Stimulated activated CD4-positive, alpha-beta T cell treated with anti-CD3 and anti-CD28 coated beads, Interleukin-2, amount 100 ng/mL, for 48 hours (primary cell): ENCODE measurements at regions not wholly inside any gene's neighbourhood (a gene's known extent, or its start where the extent isn't known, plus 50 kb on each side); places are given as distances from the start of the nearest gene placed in this dataset.
"Not testable (repeated sequence)": the region's sequence is repeated elsewhere in the genome, so short reads cannot be mapped to it uniquely, and the experiment has no call there.

Experiments
- DNase-seq, 2 donors: peaks; one replicate each; pipeline ENCODE4 v3.0.0-alpha.2; 2020

DNA sequence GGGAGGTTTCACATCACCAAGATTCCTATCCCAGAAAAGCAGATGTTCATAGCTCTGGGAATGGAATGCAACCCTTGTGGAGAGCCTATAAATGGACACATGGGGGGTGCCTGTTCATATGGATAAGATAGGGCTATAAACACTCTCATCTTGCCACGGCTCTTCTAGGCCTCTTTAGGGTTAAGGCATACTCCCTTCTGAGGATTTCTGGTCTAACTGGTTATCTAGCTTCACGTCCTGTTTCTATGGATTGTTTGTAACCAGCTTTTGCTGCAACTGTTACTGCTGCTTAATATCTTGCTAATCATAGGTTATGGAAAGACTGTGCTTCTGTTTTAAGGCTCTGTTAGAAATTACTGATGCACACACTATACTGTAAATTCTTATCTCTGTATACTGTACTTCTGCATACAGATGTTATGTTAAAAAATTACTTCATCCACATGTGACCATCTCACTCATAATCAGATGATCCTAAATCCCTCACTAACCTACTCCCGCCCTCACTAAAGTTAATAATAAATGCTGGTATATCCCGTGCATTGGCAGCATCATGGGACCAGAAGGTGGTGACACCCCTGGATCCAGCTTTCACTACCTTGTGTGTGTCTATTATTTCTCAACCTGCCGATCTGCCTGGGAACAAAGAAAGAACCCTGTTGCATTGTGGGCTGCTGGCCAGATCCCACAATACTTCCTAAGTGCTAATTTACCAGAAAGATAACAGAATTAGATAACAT lies 68.7 kb downstream of the PRKAB2 start:
- DNase-seq, result not testable (repeated sequence)

DNA sequence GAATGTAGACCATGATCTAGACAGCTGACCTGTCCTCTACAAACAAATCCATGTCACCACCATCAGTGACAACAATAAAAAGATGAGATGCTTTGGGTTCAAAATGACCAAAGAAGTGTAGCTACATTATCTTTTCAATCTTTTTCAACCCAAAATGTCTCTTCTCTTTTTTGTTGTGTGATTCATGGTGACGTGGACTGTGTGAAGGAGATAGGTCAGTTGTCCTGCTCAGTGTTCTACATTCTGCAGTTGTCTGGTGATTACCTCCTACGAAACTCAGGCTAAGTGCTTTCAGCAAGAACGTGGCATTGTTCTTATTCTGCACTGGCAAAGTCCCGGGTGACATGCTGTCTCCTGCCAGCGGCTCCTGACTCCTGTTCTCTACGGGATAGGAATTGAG lies 73.1 kb downstream of the PRKAB2 start:
- DNase-seq, result no peak

DNA sequence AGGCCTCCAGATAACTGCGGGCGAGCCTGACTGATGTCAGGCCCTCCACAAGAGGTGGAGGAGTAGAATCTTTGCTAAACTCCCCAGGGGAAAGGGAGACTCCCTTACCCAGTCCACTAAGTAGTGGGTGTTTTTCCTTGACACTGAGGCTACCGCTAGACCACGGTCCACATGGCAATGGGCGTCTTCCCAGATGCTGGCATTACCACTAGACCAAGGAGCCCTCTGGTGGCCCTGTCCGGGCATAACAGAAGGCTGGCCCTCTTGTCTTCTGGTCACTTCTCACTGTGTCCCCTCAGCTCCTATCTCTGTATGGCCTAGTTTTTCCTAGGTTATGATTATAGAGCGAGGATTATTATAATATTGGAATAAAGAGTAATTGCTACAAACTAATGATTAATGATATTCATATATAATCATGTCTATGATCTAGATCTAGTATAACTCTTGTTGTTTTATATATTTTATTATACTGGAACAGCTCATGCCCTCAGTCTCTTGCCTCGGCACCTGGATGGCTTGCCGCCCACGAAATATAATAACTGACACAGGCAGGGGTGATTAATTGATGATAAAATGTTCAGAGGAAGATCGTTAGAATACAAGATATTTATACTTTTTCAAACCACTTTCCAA lies 73.8 kb downstream of the PRKAB2 start:
- not testable (repeated sequence) for DNase-seq

DNA sequence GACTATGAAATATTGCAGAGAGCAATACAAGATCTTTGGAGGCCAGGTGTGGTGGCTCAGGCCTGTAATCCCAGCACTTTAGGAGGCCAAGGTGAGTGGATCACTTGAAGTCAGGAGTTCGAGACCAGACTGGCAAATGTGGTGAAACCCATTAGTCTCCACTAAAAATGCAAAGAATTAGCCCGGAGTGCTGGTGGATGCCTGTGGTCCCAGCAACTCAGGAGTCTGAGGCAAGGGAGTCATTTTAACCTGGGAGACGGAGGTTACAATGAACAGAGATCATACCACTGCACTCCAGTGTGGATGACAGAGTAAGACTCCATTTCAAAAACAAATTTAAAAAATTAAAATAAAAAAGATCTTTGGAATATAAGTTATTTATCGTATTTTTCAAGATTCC lies 76.6 kb downstream of the PRKAB2 start:
- DNase-seq, result no peak

DNA sequence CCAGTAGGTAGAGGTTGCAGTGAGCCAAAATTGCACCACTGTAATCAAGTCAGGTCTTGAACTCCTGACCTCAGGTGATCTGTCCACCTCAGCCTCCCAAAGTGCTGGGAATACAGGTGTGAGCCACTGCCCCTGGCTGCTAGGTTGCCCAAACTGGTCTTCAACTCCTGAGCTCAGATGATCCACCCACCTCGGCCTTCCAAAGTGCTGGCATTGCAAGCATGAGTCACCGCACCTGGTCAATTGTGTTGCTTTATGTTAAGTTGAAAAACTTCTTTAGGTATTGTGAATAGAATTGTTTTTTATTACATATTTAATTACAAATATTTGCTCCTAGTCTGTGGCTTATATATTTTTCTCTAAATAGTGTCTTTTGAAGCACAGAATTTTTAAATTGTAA lies 80.5 kb downstream of the PRKAB2 start:
- DNase-seq, result no peak

DNA sequence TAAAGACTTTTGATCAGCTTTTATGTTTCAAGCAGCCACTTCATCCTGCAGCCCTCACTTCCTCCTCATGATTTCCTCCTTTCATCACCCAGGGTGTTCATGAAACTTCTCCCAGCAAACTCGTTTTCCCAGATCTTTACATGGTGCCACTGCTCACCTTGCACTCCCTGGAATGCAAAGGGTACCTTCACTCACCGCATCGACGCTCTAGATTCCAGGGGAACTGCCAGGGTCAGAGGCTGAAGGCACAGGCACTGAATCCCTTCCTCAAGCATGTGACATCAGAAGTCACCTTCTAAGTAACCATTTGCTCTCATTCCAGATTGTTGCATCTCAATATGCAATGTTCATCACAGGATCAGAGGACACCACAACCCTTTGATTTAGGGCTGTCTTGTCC lies 82.8 kb downstream of the PRKAB2 start:
- no peak for DNase-seq

DNA sequence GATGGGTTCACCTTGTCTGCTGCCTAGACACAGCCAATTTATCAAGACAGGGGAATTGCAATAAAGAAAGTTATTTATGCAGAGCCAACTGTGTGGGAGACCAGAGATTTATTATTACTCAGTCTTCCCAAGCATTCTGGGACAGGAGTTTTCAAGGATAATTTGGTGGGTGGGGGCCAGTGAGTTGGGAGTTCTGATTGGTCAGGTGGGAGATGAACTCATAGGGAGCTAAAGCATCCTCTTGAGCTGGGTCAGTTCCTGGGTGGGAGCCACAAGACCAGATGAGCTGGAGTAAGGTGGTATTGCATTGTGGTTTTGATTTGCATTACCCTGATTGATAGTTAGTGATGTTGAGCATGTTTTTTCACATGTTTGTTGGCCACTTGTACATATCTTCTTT lies 86.1 kb downstream of the PRKAB2 start:
- no peak for DNase-seq

DNA sequence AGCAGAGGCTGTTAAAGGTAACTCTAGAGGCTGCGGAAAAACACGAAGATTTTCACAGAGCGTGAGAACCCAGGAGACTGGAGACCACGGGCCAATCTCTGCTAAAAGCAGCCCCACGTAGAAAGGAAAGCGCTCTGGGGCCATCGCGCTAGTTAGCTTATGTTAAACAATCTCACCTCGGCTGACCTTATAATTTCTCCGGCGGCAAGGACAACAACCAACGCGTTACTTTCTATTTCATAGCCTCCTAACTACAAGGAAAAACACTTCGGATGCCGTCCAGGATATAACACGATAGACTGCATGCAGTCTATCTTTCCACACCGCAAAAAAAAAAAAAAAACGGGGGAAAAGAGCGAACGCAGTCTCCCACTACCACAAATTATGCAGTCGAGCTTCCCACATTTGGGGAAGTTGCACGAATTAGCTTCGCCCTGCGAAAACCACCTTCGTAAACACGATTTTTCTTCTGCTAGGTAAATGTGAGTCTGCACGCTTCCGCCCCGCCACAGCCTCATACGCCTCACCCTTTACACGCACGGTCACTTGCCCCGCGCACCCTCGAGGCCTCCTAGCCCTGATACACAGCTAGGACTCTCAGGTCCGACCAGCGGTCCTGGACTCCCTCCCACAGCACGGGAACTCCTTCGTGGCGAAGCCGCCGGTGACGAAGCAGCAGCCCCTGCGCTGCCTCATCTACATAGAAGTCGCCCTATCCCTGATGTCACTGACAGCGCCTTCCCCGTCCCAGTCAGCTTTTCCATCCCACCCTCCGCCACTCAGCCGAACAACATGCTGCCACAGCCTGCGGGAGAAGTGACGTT lies 87.8 kb downstream of the PRKAB2 start:
- peak; percentile 72 to 76 for DNase-seq

DNA sequence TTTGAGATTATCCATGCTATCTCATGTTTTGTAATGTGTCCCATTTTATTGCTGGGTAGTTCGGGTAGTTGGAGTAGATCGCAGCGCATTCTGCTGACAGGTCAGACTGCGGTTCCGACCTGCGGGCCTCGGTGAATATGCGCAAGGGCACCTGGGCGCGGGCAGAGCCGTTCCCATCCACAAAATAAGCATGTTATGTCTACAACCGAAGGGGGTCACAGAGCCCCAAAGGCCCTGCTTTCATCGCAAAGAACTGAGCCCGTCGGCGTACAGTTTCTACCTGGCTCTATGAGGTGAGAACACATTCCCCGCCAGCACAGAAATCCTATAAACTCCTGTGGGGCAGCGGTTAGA lies 88.4 kb downstream of the PRKAB2 start:
- DNase-seq, result no peak

DNA sequence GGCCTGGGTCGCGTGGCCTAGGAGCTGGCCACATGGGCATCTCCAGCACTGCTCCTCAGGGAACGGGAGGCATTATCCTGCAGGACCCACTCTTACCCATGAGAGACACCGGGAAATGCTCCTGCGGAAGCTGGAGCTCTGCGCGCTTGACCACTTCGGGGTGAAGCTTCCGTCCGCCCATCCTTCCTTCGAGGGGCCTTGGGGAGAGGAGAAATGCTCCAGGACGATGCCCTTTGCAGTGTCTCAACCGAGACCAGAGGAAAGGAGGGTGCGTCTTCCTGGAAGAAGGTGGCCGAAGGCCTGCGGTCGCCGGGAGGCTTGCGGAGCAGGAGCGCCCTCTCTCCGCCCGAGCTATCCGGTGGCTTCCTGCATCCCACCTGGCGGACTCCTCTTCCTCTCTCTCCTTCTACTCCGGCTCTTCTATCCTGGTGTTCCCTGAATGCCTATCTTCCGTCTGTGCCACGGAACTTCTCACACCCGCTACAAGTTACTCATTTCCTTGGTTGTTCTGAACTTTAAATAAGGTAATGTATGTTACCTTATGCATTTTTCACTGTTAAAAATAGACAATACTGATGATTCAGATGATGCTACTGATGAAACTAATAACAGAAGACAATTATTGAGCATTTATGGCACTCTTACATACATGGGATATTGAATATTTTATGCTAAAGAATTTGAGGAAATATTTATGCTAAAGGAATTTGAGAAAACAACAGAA lies 91.4 kb downstream of the PRKAB2 start:
- no peak for DNase-seq

DNA sequence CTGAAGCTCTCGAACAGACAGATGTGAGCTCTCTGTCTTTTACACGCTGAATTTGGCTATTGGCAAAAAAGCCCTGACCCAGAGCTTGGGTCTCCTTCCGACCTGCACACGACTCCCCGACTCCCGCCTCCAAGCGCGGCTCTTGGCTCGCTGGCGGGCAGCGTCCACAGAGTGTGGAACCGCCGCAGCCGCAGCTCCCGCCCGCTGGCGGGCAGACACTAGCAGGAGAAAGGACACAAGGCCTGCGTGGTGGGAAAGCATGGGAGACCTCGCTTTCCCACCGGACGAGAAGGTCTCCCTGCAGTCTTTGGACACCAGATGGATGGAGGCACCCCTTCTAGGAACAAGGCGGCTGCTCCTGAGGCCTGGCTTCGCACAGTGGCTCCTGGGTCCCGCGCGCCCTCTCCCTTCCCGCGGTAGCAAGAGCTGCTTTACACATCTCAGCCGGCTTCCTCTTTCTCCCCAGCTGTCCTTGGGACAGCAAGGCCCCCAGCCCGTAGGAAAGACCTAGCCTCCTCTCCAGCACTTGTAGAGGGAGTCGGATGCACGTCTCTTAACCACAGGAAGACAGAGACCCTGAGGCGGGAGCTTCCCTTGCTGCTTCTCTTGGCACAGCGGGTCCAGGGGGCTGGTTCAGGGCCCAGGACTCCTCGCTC lies 92.1 kb downstream of the PRKAB2 start:
- no peak for DNase-seq

DNA sequence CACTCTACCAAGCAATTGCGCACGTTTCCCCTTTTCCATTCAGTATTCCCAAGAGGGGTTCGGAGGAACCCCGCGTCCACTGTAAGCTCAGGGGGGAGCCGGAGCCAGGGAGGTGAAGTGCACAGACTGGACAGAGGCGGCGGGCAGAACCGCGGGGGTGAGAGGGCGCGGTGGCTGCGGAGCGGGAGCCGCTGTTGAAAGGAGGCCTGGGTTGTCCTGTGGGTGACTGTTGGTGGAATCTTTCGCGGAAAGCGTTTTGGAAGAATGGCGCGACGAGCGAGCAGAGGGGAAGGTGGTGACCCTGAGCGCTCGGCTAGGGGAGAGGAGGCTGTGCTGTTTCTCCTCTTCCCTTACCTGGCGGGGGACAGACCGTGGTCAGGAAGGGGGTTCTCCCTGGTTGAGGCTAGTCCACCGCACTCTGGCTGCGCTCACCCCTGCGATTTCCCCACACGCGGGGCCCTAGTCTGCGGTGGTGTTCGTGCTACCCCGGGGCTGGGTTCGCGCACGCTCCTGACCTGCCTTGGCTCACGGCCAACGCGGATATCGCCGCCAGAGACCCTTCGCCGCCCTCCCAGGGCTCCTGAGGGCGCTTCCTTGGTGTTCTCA lies 92.8 kb downstream of the PRKAB2 start:
- no peak for DNase-seq

DNA sequence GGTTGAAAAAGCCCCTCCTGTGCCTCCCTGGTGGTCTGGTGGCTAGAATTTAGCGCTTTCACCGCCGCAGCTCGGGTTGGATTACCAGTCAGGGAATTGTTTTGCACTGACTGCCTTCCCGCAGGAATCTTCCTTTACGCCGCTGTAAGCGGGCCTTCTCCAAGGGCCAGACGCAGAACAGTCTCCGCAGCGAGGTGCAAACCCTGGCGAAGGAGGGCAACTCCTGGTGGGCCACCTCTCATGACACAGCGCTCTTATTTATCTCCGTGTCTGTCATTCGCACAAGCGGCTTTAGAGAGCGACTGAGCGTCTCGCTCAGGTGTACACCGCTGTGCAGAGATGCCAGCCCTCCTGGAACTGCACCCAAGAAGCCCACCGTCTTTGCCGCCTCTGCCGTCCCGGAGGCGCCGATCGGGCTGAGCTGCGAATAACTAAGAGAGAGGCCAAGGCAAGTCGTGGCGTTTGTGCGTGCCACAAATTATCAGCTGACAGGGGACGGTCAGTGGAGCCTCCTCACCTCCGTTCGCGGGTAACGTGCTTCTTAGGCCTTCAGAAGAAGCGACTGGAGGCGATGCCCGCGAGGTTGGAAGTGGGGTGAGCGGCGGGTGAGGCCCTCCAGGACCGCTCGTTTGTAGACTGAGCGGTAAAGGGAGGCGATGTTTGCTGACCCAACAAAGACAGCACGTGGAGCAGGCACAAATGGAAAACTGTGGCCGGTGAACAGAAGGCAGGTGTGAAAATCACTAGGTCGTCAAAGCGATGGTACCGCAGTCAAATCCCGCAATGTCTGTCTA lies 93.5 kb downstream of the PRKAB2 start:
- no peak for DNase-seq

DNA sequence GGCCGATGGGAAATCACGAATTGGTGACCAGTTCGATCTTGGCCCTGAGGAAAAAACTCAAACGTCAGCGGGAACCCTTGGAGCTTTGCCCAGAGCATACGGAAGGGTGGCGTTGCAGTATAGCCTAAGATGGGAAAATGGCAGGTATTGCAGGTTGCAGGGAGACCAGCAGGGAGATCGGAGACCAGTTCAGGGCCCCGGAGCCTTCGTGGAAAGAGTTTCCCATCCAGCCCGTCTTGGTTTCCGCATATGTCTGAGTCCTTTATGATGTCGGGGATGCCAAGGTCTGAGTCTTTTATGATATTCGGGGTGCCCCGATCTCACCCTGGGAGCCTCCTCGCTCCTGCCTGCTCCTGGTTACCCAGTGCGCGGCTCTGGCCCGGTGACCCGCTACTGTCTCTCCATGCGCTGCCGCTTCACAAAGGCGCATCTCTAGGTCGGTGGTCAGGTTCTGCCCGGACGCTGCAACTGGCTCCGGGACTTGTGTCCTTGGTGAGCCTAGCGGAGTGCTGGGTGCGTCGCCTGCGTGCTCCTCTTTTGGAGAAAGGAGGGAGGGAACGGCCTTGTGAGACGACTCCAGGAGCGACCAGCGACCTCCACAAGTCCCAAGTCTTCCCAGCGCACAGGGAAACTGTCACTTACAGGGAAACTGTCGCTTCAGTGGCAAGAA lies 94.2 kb downstream of the PRKAB2 start:
- DNase-seq, result no peak

DNA sequence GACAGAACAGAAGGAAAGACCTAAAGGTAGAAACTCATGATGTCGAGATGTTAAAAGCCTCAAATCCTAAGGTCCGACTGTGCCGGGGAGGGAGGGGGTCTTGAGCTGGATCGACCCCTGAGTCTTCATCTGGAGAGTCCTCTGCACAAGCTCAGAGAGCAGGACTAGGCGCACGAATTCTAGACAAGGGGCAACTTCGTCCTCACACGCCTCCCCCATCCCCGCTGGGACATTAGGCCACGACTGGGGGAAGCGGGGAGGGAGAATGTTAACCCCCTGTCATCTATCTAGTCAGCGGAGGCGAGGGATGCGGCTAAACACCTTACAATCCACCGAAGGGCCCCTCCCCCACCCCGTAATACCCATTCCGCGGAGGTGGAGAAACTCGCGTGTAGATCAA lies 94.7 kb downstream of the PRKAB2 start:
- DNase-seq, result no peak

DNA sequence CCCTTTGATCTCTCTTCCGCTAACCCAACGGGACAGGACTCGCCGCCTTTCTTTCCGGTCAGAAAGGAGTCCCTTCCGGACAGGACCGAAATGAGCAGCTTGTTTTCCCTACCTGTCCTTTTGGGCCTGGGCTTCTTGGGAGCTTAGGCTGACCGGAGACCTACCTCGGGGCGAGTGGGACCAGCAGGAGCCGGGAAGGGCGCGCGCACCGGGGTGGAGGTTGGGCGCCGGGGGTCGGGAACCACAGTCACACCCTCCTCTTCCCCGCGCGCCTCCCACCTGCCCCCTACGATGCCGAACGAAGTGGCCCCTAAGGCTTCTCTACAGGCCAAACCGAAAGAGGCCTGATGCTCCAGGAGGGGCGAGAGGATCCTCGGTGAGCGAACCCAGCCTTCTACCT lies 95.2 kb downstream of the PRKAB2 start:
- no peak for DNase-seq

DNA sequence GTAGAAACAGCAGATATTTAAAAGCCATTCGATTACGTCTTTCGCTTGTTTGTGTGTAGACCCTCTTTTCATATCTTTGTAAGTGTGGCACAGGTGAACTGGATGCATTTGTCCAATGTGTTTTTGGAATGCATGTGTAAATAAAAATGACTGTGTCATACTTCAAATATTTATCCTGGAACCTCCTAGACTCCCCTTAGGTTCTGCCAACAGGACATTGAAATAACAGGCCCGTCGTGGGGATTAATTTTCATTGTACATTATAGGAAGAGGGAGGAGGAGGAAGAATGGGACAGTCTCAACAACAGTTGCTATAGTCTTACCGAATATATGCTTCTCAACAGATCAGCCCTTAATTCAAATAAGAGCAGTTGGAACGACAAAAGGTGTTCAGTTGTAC lies 95.8 kb downstream of the PRKAB2 start:
- no peak for DNase-seq

DNA sequence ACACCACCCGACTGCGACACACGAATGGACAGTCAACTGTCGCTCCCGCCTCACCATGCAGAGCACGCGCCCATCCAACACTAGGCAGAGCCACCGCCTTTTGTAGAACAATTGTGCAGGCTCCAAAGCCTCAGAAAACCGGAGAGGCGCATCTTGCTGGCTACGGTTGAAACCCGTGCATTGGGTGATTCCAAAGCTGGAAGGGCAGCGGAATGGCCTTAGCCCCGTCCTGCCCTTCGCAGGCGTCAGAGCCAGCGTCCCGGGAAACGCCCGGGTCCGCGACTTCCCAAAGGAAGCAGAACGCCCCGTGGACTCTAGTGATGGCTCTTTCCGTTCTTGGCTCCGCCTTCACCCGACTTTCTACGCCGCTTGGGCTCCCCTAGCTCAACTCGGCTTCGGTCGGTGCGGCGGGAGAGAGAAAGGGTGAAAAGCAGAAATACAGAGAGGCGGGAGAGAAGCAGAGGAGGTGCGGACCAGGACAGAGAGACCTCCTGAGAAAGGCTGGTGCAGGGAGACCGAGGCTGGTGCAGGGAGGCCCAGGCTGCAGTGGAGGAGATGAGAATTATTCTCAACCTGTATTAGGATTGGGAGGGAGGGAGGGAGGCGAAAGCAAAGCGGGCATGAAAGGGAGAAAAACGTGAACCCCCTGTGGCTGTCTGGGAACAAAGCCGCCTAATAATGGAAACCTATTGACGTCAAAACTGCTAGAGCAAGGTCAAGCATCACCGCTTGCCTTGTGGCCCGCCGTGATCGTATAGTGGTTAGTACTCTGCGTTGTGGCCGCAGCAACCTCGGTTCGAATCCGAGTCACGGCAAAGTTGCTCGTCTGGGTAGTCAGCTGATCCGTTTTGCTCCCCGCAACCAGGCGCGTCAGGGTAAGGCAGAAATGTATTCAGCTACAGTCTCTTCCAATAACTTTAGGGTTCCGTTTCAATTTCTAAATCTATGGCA lies 99.5 kb downstream of the PRKAB2 start:
- no peak for DNase-seq

DNA sequence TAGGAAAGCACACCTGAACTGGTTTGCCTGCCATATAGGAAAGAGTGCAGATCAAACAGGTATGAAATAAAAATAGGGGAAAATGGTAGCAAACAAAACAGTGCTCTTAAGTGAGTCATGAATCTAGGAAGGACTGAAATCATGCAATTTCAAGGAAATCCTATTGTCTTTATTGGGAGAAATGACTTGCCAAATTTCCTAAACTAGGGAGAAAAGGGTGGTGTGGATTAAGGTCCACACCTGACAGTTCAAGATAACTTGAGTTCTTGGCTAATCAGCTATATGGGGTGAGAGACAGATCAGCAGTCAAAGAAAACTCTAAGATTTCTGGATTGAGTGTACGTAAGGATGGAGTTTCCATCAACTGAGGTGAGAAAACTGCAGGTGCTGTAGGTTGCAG lies 101.1 kb downstream of the PRKAB2 start:
- DNase-seq, result no peak

DNA sequence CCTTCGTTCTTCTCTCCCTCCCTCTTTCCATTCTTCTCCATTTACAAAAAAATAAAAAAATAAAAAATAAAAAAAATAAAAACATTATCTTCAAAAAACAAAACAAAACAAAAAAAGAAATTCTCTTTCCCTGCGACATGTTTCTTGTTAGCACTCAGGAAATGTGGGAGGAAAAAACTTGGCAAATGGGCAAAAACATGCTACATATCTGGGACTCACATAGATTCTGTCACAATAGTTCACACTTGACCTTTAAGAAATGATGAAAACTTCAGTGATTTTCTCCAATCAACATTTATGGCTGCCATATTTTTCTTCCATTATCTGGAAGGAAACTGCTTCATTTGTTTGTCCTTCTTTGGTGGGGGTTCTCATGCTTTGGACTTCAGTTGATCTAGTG lies 109.3 kb downstream of the PRKAB2 start:
- DNase-seq, result no peak
